ENCODE measurements at regions not wholly inside any gene's neighbourhood (a gene's known extent, or its start where the extent isn't known, plus 50 kb on each side); places are given as distances from the start of the nearest gene placed in this dataset.

DNA sequence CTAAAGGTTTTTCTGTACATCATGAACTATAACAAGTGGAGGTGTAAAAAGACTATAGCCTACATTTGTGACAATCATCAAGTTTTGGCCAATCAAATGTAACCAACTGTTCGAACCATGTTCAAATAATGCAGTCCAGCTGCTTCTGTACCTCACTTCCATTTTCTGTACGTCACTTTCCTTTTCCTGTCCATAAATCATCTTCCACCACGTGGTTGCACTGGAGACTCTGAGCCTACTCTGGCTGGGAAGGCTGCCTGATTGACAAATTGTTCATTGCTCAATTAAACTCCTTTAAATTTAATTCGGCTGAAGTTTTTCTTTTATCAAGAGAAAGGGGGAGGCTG is 270.4 kb upstream of the JARID2 start:
- no peaks in the 10 kb centered on the region for H3K4me1 ChIP-seq (ENCODE audit: control insufficient read depth in 1 of 2, insufficient read depth in 2 of 2, low read length in 2 of 2)
- no peaks in the 10 kb centered on the region for H3K9me3 ChIP-seq (ENCODE audit: control insufficient read depth in 1 of 2, low read length in 2 of 2)
- no peak overlapping the region for H3K9ac ChIP-seq (ENCODE audit: low read depth in 1 of 2, low read length in 2 of 2)
- H3K27me3 ChIP-seq (ENCODE audit: control insufficient read depth in 1 of 2, insufficient read depth in 2 of 2, low read length in 2 of 2), result no peaks in the 10 kb centered on the region
- no peak overlapping the region for H3K4me3 ChIP-seq (ENCODE audit: low read depth in 1 of 2, low read length in 2 of 2)
- H3K27ac ChIP-seq (ENCODE audit: low read depth, low read length), result no peak overlapping the region
- H3K36me3 ChIP-seq (ENCODE audit: control insufficient read depth in 1 of 2, insufficient read depth in 2 of 2, low read length in 2 of 2), result no peaks in the 10 kb centered on the region

DNA sequence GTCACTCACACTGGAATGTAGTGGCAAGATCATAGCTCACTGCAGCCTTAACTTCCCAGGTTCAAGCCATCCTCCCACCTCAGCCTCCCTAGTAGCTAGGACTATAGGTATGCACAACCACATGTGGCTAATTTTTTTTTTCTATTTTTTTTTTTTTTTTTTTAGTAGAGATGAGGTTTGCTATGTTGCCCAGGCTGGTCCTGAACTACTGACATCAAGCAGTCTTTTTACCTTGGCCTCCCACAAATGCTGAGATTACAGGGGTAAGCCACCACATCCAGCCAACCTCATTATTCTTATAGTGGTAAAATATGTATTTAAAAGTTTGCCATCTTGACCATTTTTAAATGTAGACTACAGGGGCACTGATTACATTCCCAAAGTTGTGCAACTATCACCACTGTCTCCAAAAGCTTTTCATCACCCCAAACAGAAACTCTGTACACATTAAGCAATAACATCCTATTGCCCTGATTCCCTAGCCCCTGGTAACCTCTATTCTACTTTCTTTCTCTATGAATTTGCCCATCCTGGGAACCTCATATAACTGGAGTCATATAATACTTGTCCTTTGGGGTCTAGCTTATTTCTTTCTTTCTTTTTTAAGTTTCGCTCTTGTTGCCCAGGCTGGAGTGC is 268.0 kb upstream of the JARID2 start:
- Histone ChIP-seq H3K27me3 (ENCODE audit: control insufficient read depth in 1 of 2, insufficient read depth in 2 of 2, low read length in 2 of 2) (no peaks in the 10 kb centered on the region), H3K9ac (ENCODE audit: low read depth in 1 of 2, low read length in 2 of 2) (no peak overlapping the region), H3K4me3 (ENCODE audit: low read depth in 1 of 2, low read length in 2 of 2) (no peak overlapping the region), H3K4me1 (ENCODE audit: control insufficient read depth in 1 of 2, insufficient read depth in 2 of 2, low read length in 2 of 2) (no peaks in the 10 kb centered on the region), H3K36me3 (ENCODE audit: control insufficient read depth in 1 of 2, insufficient read depth in 2 of 2, low read length in 2 of 2) (no peaks in the 10 kb centered on the region), H3K9me3 (ENCODE audit: control insufficient read depth in 1 of 2, low read length in 2 of 2) (no peaks in the 10 kb centered on the region), H3K27ac (ENCODE audit: low read depth, low read length) (no peak overlapping the region)

DNA sequence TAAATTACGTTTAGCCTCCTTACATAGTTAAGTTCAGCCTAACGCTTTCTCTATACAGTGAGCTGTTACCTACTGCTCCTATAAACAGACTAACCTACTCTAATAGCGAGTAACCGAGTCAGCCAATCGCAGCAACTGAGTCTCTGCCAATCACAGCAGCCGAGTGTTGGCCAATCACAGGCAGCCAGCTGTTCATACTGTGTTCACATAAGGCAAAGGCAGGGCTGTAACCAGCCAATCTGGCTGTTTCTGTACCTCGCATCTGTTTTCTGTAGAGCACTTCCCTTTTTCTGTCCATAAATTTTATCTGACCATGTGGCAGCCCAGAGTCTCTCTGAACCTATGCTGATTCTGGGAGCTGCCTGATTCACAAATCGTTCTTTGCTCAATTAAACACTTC is 263.9 kb upstream of the JARID2 start:
- no peaks in the 10 kb centered on the region for H3K27me3 ChIP-seq (ENCODE audit: control insufficient read depth in 1 of 2, insufficient read depth in 2 of 2, low read length in 2 of 2)
- H3K27ac ChIP-seq (ENCODE audit: low read depth, low read length), result no peak overlapping the region
- H3K4me3 ChIP-seq (ENCODE audit: low read depth in 1 of 2, low read length in 2 of 2), result no peak overlapping the region
- H3K9me3 ChIP-seq (ENCODE audit: control insufficient read depth in 1 of 2, low read length in 2 of 2), result no peaks in the 10 kb centered on the region
- no peak overlapping the region for H3K9ac ChIP-seq (ENCODE audit: low read depth in 1 of 2, low read length in 2 of 2)
- peaks cover 21 to 30% of the 10 kb centered on the region in 2 donors for H3K4me1 ChIP-seq (ENCODE audit: control insufficient read depth in 1 of 2, insufficient read depth in 2 of 2, low read length in 2 of 2)
- no peaks in the 10 kb centered on the region for H3K36me3 ChIP-seq (ENCODE audit: control insufficient read depth in 1 of 2, insufficient read depth in 2 of 2, low read length in 2 of 2)

DNA sequence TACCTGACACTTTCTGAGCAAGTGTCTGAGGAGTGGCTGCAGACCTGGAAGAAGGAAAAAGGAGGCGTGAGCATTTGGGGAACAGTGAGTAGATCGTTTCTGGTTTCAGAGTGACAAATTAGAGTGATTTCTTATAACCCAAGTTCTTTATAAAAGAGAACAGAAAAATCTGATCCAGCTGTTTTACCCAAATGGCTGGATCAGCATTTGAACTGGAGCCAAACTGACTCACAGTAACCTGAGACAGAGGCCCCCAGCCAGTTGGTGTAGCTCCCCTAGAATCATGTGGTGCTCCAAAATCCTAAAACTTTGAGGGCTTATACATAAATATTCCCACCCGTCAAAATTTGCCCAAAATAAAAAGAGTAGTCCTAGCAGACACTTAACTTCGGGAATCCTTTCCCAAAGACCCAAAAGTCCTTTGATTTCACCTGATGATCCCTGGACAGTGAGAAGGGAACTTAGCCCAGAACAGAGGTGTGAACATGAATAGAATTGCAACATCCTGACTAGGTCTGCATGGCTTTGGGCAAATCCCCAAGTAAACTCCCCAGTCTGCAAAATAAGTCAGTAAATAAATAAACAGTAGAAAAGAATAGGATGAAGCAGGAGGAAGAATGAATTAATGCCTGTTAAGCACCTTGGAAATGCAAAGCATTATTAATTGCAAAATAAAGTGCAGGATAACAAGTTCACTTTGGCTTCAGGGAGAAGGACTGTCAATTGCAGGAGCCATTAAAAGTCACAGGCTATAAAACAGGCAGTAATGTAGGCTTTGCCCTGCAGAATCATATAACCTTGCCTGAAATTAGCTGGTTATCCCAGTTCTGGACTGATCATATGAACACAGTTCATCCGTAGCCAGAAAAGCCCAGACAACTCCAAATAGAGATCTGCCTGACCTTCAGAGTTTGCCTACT is 262.0 kb upstream of the JARID2 start:
- Histone ChIP-seq H3K36me3 (ENCODE audit: control insufficient read depth in 1 of 2, insufficient read depth in 2 of 2, low read length in 2 of 2) (no peaks in the 10 kb centered on the region), H3K27ac (ENCODE audit: low read depth, low read length) (no peak overlapping the region), H3K27me3 (ENCODE audit: control insufficient read depth in 1 of 2, insufficient read depth in 2 of 2, low read length in 2 of 2) (no peaks in the 10 kb centered on the region), H3K9me3 (ENCODE audit: control insufficient read depth in 1 of 2, low read length in 2 of 2) (no peaks in the 10 kb centered on the region), H3K4me1 (ENCODE audit: control insufficient read depth in 1 of 2, insufficient read depth in 2 of 2, low read length in 2 of 2) (peaks cover 21 to 30% of the 10 kb centered on the region in 2 donors), H3K9ac (ENCODE audit: low read depth in 1 of 2, low read length in 2 of 2) (no peak overlapping the region), H3K4me3 (ENCODE audit: low read depth in 1 of 2, low read length in 2 of 2) (no peak overlapping the region)

DNA sequence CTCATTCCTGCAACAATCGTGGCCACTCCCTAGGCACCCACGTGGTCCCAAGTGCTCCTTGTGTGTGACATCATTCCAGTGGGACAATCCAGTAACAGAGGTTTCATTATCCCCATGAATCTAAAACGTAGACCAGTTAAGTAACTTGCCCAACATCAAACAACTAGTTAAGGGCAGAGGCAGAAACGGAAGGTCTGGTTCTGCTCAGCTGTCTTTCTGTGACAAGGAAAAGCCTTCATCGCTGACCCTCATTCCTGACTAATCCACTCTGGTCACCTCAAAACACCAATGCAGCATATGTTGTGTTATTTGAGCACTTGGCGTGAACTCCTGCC is 261.4 kb upstream of the JARID2 start:
- no peak overlapping the region for H3K4me3 ChIP-seq (ENCODE audit: low read depth in 1 of 2, low read length in 2 of 2)

DNA sequence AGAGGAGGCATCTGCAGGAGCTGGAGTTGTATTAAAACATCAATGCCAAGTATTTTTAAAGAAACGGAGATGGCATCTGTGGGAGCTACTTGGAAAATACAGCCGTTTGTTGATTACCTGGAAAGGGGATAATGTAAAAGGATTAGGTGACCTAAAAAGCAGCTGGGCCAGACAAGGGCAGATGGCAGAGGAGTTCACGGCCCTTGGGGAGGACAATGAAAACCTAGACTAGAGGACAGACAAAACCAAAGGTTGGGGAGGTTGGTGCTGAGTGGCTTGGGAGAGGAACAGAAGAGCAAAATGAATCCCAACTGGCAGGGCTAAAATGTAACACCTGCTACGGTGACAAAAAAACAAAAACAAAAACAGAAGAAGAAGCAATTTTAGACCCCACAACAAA is 260.5 kb upstream of the JARID2 start:
- no peak overlapping the region for H3K4me3 ChIP-seq (ENCODE audit: low read depth in 1 of 2, low read length in 2 of 2)
- H3K27me3 ChIP-seq (ENCODE audit: control insufficient read depth in 1 of 2, insufficient read depth in 2 of 2, low read length in 2 of 2), result no peaks in the 10 kb centered on the region
- no peak overlapping the region for H3K9ac ChIP-seq (ENCODE audit: low read depth in 1 of 2, low read length in 2 of 2)
- no peak overlapping the region for H3K27ac ChIP-seq (ENCODE audit: low read depth, low read length)
- peaks cover 21 to 30% of the 10 kb centered on the region in 2 donors for H3K4me1 ChIP-seq (ENCODE audit: control insufficient read depth in 1 of 2, insufficient read depth in 2 of 2, low read length in 2 of 2)
- H3K9me3 ChIP-seq (ENCODE audit: control insufficient read depth in 1 of 2, low read length in 2 of 2), result no peaks in the 10 kb centered on the region
- no peaks in the 10 kb centered on the region for H3K36me3 ChIP-seq (ENCODE audit: control insufficient read depth in 1 of 2, insufficient read depth in 2 of 2, low read length in 2 of 2)

More for the DNA sequence above, 261.4 kb upstream of the JARID2 start:
- Histone ChIP-seq H3K9me3 (ENCODE audit: control insufficient read depth in 1 of 2, low read length in 2 of 2) (no peaks in the 10 kb centered on the region), H3K36me3 (ENCODE audit: control insufficient read depth in 1 of 2, insufficient read depth in 2 of 2, low read length in 2 of 2) (no peaks in the 10 kb centered on the region), H3K9ac (ENCODE audit: low read depth in 1 of 2, low read length in 2 of 2) (no peak overlapping the region), H3K27ac (ENCODE audit: low read depth, low read length) (no peak overlapping the region), H3K27me3 (ENCODE audit: control insufficient read depth in 1 of 2, insufficient read depth in 2 of 2, low read length in 2 of 2) (no peaks in the 10 kb centered on the region), H3K4me1 (ENCODE audit: control insufficient read depth in 1 of 2, insufficient read depth in 2 of 2, low read length in 2 of 2) (peaks cover 21 to 30% of the 10 kb centered on the region in 2 donors)

DNA sequence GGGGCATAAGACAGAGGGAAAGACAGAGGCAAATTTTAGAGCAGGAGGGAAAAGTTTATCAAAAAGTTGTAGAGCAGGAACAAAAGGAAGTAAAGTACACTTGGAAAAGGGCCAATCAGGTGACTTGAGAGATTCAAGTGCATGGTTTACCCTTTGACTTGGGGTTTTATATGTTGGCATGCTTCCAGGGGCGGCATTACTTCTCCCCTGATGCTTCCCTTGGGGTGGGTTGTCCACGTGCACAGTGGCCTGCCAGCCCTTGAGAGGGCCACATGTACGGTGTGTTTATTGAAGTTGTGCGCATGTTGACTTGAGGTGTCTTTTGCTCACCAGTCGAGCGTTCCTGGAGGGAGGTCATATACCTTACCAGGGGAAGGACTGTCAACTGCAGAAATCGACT is 259.5 kb upstream of the JARID2 start:
- no peaks in the 10 kb centered on the region for H3K27me3 ChIP-seq (ENCODE audit: control insufficient read depth in 1 of 2, insufficient read depth in 2 of 2, low read length in 2 of 2)
- H3K27ac ChIP-seq (ENCODE audit: low read depth, low read length), result no peak overlapping the region
- H3K4me3 ChIP-seq (ENCODE audit: low read depth in 1 of 2, low read length in 2 of 2), result no peak overlapping the region
- H3K4me1 ChIP-seq (ENCODE audit: control insufficient read depth in 1 of 2, insufficient read depth in 2 of 2, low read length in 2 of 2), result peaks cover 21 to 30% of the 10 kb centered on the region in 2 donors
- no peaks in the 10 kb centered on the region for H3K36me3 ChIP-seq (ENCODE audit: control insufficient read depth in 1 of 2, insufficient read depth in 2 of 2, low read length in 2 of 2)
- no peak overlapping the region for H3K9ac ChIP-seq (ENCODE audit: low read depth in 1 of 2, low read length in 2 of 2)
- H3K9me3 ChIP-seq (ENCODE audit: control insufficient read depth in 1 of 2, low read length in 2 of 2), result no peaks in the 10 kb centered on the region

DNA sequence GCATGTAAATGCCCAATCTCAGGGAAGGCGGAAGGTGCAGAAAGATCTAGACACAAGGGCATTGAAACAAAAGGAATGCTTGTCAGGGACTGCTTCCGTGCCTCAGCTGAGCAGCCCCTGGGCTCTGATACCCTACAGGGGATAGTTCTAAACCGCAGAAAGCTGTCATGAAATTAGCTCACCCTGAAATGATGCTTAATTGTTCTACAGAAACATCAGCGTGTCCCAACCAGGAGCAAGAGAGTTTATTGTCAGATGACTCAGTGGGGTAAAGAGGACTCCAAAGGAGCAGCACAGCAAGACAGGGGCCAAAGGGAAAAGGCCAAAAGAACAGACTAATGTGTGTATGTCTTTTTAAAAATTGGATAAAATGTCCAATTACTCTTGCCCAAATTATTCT is 258.4 kb upstream of the JARID2 start:
- H3K9ac ChIP-seq (ENCODE audit: low read depth in 1 of 2, low read length in 2 of 2), result no peak overlapping the region
- peaks cover 21 to 30% of the 10 kb centered on the region in 2 donors for H3K4me1 ChIP-seq (ENCODE audit: control insufficient read depth in 1 of 2, insufficient read depth in 2 of 2, low read length in 2 of 2)
- H3K36me3 ChIP-seq (ENCODE audit: control insufficient read depth in 1 of 2, insufficient read depth in 2 of 2, low read length in 2 of 2), result no peaks in the 10 kb centered on the region
- H3K27me3 ChIP-seq (ENCODE audit: control insufficient read depth in 1 of 2, insufficient read depth in 2 of 2, low read length in 2 of 2), result no peaks in the 10 kb centered on the region
- no peaks in the 10 kb centered on the region for H3K9me3 ChIP-seq (ENCODE audit: control insufficient read depth in 1 of 2, low read length in 2 of 2)
- H3K4me3 ChIP-seq (ENCODE audit: low read depth in 1 of 2, low read length in 2 of 2), result no peak overlapping the region
- no peak overlapping the region for H3K27ac ChIP-seq (ENCODE audit: low read depth, low read length)

DNA sequence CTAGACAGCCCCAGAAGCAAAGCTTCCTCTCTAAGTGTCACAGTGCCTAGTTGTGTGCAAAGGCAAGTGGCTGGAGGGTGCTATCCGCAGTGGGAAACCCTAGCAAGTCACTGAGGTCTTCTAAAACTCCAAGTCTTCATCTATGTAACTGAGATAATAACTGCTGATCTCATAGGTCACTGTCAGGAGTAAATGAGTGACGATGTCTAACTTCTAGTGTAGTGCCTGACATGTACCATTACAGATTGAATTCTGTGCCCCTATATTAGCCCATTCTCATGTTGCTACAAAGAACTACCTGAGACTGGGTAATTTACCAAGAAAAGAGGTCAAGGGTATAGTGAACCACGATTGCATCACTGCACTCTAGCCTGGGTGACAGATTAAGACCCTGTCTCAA is 253.5 kb upstream of the JARID2 start:
- H3K27me3 ChIP-seq (ENCODE audit: control insufficient read depth in 1 of 2, insufficient read depth in 2 of 2, low read length in 2 of 2), result no peaks in the 10 kb centered on the region
- H3K9ac ChIP-seq (ENCODE audit: low read depth in 1 of 2, low read length in 2 of 2), result no peak overlapping the region
- H3K4me3 ChIP-seq (ENCODE audit: low read depth in 1 of 2, low read length in 2 of 2), result no peak overlapping the region
- H3K4me1 ChIP-seq (ENCODE audit: control insufficient read depth in 1 of 2, insufficient read depth in 2 of 2, low read length in 2 of 2), result no peaks in the 10 kb centered on the region
- H3K9me3 ChIP-seq (ENCODE audit: control insufficient read depth in 1 of 2, low read length in 2 of 2), result no peaks in the 10 kb centered on the region
- H3K36me3 ChIP-seq (ENCODE audit: control insufficient read depth in 1 of 2, insufficient read depth in 2 of 2, low read length in 2 of 2), result no peaks in the 10 kb centered on the region
- no peak overlapping the region for H3K27ac ChIP-seq (ENCODE audit: low read depth, low read length)

DNA sequence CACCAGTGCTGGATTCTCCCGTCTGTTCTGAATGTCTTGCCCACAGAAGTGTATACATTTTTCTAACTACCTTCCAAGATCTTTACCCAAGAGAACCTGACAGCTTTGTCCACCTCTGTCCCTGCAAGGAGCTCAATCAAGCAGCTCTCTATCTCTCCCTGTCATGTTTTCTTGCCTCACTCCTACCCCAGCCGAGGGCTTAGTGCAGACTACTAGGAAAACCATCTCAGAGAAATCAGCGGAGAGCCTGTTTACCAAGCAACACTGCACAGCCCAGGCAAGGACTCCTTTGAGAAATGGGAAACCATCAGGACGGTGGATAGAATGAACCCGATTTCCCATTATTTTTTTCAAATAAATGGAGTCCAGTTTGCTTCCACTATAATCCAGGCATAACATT is 250.7 kb upstream of the JARID2 start:
- Histone ChIP-seq H3K27ac (ENCODE audit: low read depth, low read length) (no peak overlapping the region), H3K9ac (ENCODE audit: low read depth in 1 of 2, low read length in 2 of 2) (no peak overlapping the region)

More for the DNA sequence above, 250.7 kb upstream of the JARID2 start:
- no peak overlapping the region for H3K4me3 ChIP-seq (ENCODE audit: low read depth in 1 of 2, low read length in 2 of 2)
- H3K4me1 ChIP-seq (ENCODE audit: control insufficient read depth in 1 of 2, insufficient read depth in 2 of 2, low read length in 2 of 2), result no peaks in the 10 kb centered on the region
- no peaks in the 10 kb centered on the region for H3K9me3 ChIP-seq (ENCODE audit: control insufficient read depth in 1 of 2, low read length in 2 of 2)
- H3K27me3 ChIP-seq (ENCODE audit: control insufficient read depth in 1 of 2, insufficient read depth in 2 of 2, low read length in 2 of 2), result no peaks in the 10 kb centered on the region
- H3K36me3 ChIP-seq (ENCODE audit: control insufficient read depth in 1 of 2, insufficient read depth in 2 of 2, low read length in 2 of 2), result no peaks in the 10 kb centered on the region
